ENCODE measurements at regions not wholly inside any gene's neighbourhood (a gene's known extent, or its start where the extent isn't known, plus 50 kb on each side); places are given as distances from the start of the nearest gene placed in this dataset.

DNA sequence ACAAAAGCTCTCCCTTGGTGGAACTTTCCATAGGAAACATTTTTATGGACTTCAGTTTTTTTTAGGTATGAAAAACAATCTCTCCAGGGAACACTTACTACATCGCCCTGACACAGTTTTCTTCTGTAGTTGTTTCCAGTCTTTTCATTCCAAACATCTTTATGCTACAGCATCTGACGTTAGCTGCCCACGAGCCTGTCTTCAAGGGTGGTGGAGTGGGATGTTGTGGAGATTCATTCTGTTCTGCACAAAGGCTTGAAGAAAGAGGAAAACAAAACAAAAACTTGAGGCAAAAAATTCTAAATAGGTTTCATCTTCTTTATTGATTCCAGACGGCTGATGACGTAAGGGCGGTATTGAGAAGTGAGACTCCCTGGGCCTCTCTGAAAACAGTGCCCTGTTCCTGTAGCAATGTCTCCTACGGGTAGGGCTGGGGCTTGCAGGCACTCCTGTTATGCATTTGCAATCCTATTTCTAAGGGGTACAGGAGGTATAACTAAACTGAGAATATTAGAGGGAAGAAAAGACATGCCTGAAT is 375.0 kb downstream of the RNF144A start:
- TF ChIP-seq, protein P1, sequence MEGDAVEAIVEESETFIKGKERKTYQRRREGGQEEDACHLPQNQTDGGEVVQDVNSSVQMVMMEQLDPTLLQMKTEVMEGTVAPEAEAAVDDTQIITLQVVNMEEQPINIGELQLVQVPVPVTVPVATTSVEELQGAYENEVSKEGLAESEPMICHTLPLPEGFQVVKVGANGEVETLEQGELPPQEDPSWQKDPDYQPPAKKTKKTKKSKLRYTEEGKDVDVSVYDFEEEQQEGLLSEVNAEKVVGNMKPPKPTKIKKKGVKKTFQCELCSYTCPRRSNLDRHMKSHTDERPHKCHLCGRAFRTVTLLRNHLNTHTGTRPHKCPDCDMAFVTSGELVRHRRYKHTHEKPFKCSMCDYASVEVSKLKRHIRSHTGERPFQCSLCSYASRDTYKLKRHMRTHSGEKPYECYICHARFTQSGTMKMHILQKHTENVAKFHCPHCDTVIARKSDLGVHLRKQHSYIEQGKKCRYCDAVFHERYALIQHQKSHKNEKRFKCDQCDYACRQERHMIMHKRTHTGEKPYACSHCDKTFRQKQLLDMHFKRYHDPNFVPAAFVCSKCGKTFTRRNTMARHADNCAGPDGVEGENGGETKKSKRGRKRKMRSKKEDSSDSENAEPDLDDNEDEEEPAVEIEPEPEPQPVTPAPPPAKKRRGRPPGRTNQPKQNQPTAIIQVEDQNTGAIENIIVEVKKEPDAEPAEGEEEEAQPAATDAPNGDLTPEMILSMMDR (IDR thresholded peaks at IDR 0.05; ENCODE audit: insufficient read depth, low read length, missing control alignments) = no peak
- no peak for DNase-seq (ENCODE audit: low read depth, low spot score)
- H3K4me3 ChIP-seq (ENCODE audit: low read depth, low read length) = no peak overlapping the region
- POLR2A ChIA-PET = no interaction called here
- CTCF ChIA-PET = no interaction called here

DNA sequence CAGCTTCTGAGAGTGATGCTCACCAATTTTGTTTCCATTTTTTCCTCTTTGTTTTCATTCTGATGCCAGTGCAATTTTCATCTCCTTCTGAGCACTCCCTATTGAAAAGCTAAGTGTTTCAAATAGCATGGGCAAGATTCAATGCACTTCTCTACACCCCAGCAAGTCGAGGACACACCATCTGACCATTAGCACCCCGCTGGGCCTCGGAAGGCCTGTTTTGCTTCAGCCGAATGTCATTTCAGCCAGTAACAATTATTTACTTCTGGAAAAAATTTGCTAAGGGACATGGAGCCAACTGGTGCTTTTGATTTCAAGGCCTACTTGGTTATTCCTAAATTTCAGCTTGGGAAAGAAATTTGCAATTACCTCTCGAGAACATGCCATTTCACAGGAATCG is 392.4 kb downstream of the RNF144A start:
- DNase-seq (ENCODE audit: low read depth, low spot score) = no peak
- ChIA-PET CTCF (no interaction called here), POLR2A (no interaction called here)
- TF ChIP-seq, protein P1 (IDR thresholded peaks at IDR 0.05; ENCODE audit: insufficient read depth, low read length, missing control alignments) = no peak
- no peak overlapping the region for H3K4me3 ChIP-seq (ENCODE audit: low read depth, low read length)

DNA sequence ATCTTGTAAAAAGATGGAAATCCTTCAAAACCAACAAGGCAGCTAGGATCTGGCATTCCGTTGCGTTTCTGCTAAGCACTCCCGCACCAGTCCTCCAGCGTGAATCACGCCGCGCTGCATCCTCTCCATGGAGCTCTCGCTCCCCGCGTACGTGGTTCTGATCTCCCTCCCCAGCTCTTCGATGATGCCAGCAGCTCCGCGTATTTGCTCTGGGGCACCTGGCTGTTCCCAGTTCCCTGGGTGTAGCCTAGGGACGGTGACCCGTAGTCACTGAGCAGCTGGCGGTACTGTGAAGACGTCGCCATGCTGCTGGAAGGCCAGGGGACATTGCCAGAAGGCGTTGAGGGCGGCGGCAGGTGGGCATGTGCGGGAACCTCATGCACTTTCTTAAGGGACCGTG is 407.5 kb downstream of the RNF144A start:
- DNase-seq (ENCODE audit: low read depth, low spot score) = no peak
- CTCF ChIA-PET = interaction anchor here (0.6 kb wide), 1 partner anchor 408 kb away, joined by 4 read pairs; no protein-coding TSS in a partner anchor
- no peak overlapping the region for H3K4me3 ChIP-seq (ENCODE audit: low read depth, low read length)
- POLR2A ChIA-PET = no interaction called here
- TF ChIP-seq, protein P1 (IDR thresholded peaks at IDR 0.05; ENCODE audit: insufficient read depth, low read length, missing control alignments) = no peak

DNA sequence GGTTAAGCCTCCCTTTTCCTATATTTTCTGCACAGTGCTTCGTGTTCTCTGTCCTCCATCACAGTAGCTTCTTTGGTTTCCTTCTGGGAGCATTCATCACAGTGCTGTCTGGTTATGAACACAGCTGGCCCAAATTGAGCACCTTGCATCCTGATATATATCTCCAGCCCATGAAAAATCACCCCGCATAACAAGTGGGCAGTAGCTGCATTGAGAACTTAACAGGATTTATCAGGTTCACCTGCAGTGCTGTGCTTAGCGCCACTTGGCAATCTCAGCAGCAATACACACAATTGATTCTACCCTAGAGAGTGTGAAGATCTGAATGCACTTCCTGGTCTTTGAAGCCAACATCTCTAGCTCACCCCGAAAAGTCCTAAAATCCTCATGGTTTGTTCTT is 408.0 kb downstream of the RNF144A start:
- ChIA-PET POLR2A (no interaction called here), CTCF (interaction anchor here (0.6 kb wide), 1 partner anchor 409 kb away, joined by 4 read pairs; no protein-coding TSS in a partner anchor)
- no peak overlapping the region for H3K4me3 ChIP-seq (ENCODE audit: low read depth, low read length)
- no peak for DNase-seq (ENCODE audit: low read depth, low spot score)
- TF ChIP-seq, protein P1 (IDR thresholded peaks at IDR 0.05; ENCODE audit: insufficient read depth, low read length, missing control alignments) = no peak

DNA sequence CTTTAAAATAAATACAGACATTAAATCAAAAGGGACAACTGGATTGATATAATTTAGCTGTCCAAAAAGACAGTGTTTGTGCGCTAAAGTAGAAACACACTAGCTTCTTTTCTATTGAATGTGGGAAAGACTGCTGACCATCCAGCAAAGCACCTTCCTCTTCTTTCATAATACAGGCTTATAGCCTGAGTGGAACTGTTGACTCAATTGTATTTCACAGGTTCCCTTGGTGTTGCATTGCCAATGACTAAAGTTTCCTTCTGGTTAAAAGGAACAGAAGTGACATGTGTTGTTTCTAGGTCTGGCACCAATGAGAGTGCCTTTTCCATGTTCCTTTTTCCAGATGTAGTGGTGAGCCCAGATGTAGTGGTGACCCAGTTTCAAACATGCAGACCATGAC is 412.3 kb downstream of the RNF144A start:
- ChIA-PET POLR2A (no interaction called here), CTCF (no interaction called here)
- no peak for DNase-seq (ENCODE audit: low read depth, low spot score)
- TF ChIP-seq, protein P1 (IDR thresholded peaks at IDR 0.05; ENCODE audit: insufficient read depth, low read length, missing control alignments) = no peak
- no peak overlapping the region for H3K4me3 ChIP-seq (ENCODE audit: low read depth, low read length)

DNA sequence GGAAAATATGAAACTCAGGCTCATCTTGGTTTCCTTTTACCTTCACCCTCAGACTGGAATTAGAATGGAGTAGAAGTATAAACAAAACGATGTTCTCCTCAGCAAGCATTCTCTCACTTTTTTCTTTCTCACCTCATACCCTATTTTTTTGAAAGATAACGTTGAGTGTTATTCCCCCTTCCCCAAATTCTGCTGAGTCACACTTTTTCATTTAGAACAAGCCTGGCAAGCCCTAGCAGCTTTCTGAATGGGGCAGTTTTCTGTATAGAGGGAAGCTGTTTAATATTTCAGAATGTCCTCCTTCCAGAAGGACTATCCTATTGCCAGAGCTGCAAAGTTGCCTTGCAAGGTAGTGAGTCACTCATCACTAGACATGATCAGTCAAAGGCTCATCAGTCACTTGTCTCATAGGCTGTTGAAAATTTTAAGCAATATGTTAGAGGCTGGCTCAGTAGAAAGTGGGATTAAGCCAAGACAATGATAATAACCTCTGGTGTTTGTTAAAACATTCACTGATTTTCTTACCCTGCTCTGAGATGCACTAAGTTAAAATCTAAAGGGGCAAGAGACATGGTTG is 416.1 kb downstream of the RNF144A start:
- no peak for DNase-seq (ENCODE audit: low read depth, low spot score)
- POLR2A ChIA-PET = no interaction called here
- CTCF ChIA-PET = no interaction called here
- no peak overlapping the region for H3K4me3 ChIP-seq (ENCODE audit: low read depth, low read length)
- TF ChIP-seq, protein P1 (IDR thresholded peaks at IDR 0.05; ENCODE audit: insufficient read depth, low read length, missing control alignments) = no peak
